ENCODE measurements at regions not wholly inside any gene's neighbourhood (a gene's known extent, or its start where the extent isn't known, plus 50 kb on each side); places are given as distances from the start of the nearest gene placed in this dataset.

GRCh38 chr4:24456431-24456830 lies 127.9 kb downstream of the DHX15 start:
- DNase-seq (ENCODE audit: low read depth in 1 of 2, low spot score in 1 of 2) (no peak), ATAC-seq (no peak), FAIRE-seq (no peak)
- TF ChIP-seq ZSCAN20 (CRISPR knock-in tag; IDR thresholded peaks at IDR 0.05) (no peak), HDAC2 (IDR thresholded peaks at IDR 0.05) (no peak), KDM5A (IDR thresholded peaks at IDR 0.05) (no peak), PBX3 (IDR thresholded peaks at IDR 0.05) (no peak), FOSL2 (IDR thresholded peaks at IDR 0.05) (no peak), FOSL2 (CRISPR knock-in tag; IDR thresholded peaks at IDR 0.05) (no peak), EHF (CRISPR knock-in tag; IDR thresholded peaks at IDR 0.05) (no peak)
- Histone ChIP-seq H3K9me3 (no peaks in the 10 kb centered on the region), H3K27ac (no peak overlapping the region), H3K4me3 (no peak overlapping the region), H3K4me1 (no peaks in the 10 kb centered on the region), H3K4me2 (no peak overlapping the region)
- WGBS (ENCODE audit: missing lambda C conversion rate): 5% methylated on average over 2 of the region's 2 CpGs
- ChIA-PET POLR2A (no interaction called here), CTCF (no interaction called here)

- Histone ChIP-seq H3K27ac (no peak overlapping the region), H3K9me3 (no peaks in the 10 kb centered on the region), H3K4me3 (no peak overlapping the region), H3K4me2 (no peak overlapping the region), H3K4me1 (no peaks in the 10 kb centered on the region)
- no peak for TF ChIP-seq JUN (IDR thresholded peaks at IDR 0.05)
- no peak for TF ChIP-seq ESRRA (IDR thresholded peaks at IDR 0.05; ENCODE audit: borderline replicate concordance, low read length)
- no peak for TF ChIP-seq BHLHE40 (IDR thresholded peaks at IDR 0.05; ENCODE audit: low read depth, low read length)
- no peak for TF ChIP-seq KDM1A (IDR thresholded peaks at IDR 0.05; ENCODE audit: low read depth)
- no peak for TF ChIP-seq EP300 (IDR thresholded peaks at IDR 0.05)
- no peak for TF ChIP-seq CTCF (IDR thresholded peaks at IDR 0.05)
- no peak for TF ChIP-seq JUNB (IDR thresholded peaks at IDR 0.05)
- TF ChIP-seq ZC3H11A (IDR thresholded peaks at IDR 0.05): no peak
- no peak for TF ChIP-seq MAZ (IDR thresholded peaks at IDR 0.05; ENCODE audit: borderline replicate concordance, low read depth, low read length)
- TF ChIP-seq CHD4 (IDR thresholded peaks at IDR 0.05; ENCODE audit: borderline replicate concordance): no peak
- TF ChIP-seq REST (IDR thresholded peaks at IDR 0.05): no peak
- no peak for TF ChIP-seq ZFP36 (IDR thresholded peaks at IDR 0.05; ENCODE audit: borderline replicate concordance, partially characterized antibody)
- no peak for FAIRE-seq
- 0% methylated on average over 2 of the region's 2 CpGs for WGBS (ENCODE audit: missing lambda C conversion rate)
- CTCF ChIA-PET: no interaction called here
- ATAC-seq: no peak
- no peak for DNase-seq (ENCODE audit: low read depth in 1 of 2, low spot score in 1 of 2)
- POLR2A ChIA-PET: no interaction called here
Measured at GRCh38 chr4:24453951-24454350, 130.4 kb downstream of the DHX15 start.

- Histone ChIP-seq H3K4me3 (no peak overlapping the region), H3K4me1 (no peaks in the 10 kb centered on the region), H3K27ac (no peak overlapping the region), H3K4me2 (no peak overlapping the region), H3K9me3 (no peaks in the 10 kb centered on the region)
- WGBS (ENCODE audit: missing lambda C conversion rate): 15% methylated on average over 2 of the region's 2 CpGs
- ChIA-PET POLR2A (no interaction called here), CTCF (no interaction called here)
- no peak for FAIRE-seq
- ATAC-seq: no peak
- no peak for DNase-seq (ENCODE audit: low read depth in 1 of 2, low spot score in 1 of 2)
- TF ChIP-seq RNF2 (IDR thresholded peaks at IDR 0.05; ENCODE audit: borderline replicate concordance, low read depth) (no peak), CTCF (IDR thresholded peaks at IDR 0.05) (no peak), REST (IDR thresholded peaks at IDR 0.05) (no peak), HEYL (CRISPR knock-in tag; IDR thresholded peaks at IDR 0.05) (no peak), ZC3H11A (IDR thresholded peaks at IDR 0.05) (no peak), ESRRA (IDR thresholded peaks at IDR 0.05; ENCODE audit: borderline replicate concordance, low read length) (no peak), USF2 (IDR thresholded peaks at IDR 0.05) (no peak)
Measured at GRCh38 chr4:24451870-24452269, 132.5 kb downstream of the DHX15 start.

All from A549 (cell line).